ENCODE measurements at regions not wholly inside any gene's neighbourhood (a gene's known extent, or its start where the extent isn't known, plus 50 kb on each side); places are given as distances from the start of the nearest gene placed in this dataset.

GRCh38 chr18:70496353-70497294, 207.8 kb downstream of the SOCS6 start:
- H3K9me3 Mint-ChIP-seq: no peaks in the 10 kb centered on the region
- DNase-seq (no peak), ATAC-seq (no peak)
- no peak overlapping the region for H3K27ac ChIP-seq (ENCODE audit: low read depth, low read length)
- no peaks in the 10 kb centered on the region for H3K9me3 ChIP-seq (ENCODE audit: control insufficient read depth in 2 of 3, low read length in 3 of 3)
- peaks cover 0 to 10% (median 5%) of the 10 kb centered on the region in 7 donors for H3K4me1 Mint-ChIP-seq
- ChIA-PET POLR2A (no interaction called here), CTCF (interaction anchor here (0.6 to 0.9 kb wide), 2 partner anchors 32 to 402 kb away, joined by 3 to 4 read pairs; no protein-coding TSS in a partner anchor)
- peak overlapping the region in 1 of 9 donors; percentile 51 for H3K27ac Mint-ChIP-seq
- peaks cover 0 to 1% (median 0%) of the 10 kb centered on the region in 5 donors for H3K27me3 Mint-ChIP-seq
- no peaks in the 10 kb centered on the region for H3K36me3 ChIP-seq (ENCODE audit: control insufficient read depth in 2 of 3, insufficient read depth in 3 of 3, low read length in 3 of 3)
- intact Hi-C loops (cut with micrococcal nuclease): loop anchor here in 1 of 2 donors (10.0 kb wide), 1 partner anchor 818 kb away; no protein-coding TSS in a partner anchor
- H3K4me3 Mint-ChIP-seq: no peak overlapping the region
- no peaks in the 10 kb centered on the region for H3K4me1 ChIP-seq (ENCODE audit: control insufficient read depth in 2 of 2, insufficient read depth in 2 of 2, low read length in 2 of 2)
- H3K27me3 ChIP-seq (ENCODE audit: control insufficient read depth in 2 of 2, insufficient read depth in 2 of 2, low read length in 2 of 2): no peaks in the 10 kb centered on the region
- H3K36me3 Mint-ChIP-seq: no peaks in the 10 kb centered on the region
- no peak overlapping the region for H3K4me3 ChIP-seq (ENCODE audit: low read length)

GRCh38 chr18:70494524-70494923, 205.7 kb downstream of the SOCS6 start:
- Mint-ChIP-seq H3K27me3 (peaks cover 0 to 8% (median 0%) of the 10 kb centered on the region in 5 donors), H3K4me3 (no peak overlapping the region), H3K9me3 (no peaks in the 10 kb centered on the region), H3K4me1 (peaks cover 0 to 14% (median 8%) of the 10 kb centered on the region in 7 donors), H3K36me3 (no peaks in the 10 kb centered on the region), H3K27ac (peak overlapping the region in 3 of 9 donors; percentile 15 to 77 (median 25))
- ChIA-PET POLR2A (no interaction called here), CTCF (no interaction called here)
- intact Hi-C loops (cut with micrococcal nuclease): loop anchor here (5.0 to 10.0 kb wide), 5 partner anchors 103 to 1593 kb away; no protein-coding TSS in a partner anchor
- Histone ChIP-seq H3K27ac (ENCODE audit: low read depth, low read length) (no peak overlapping the region), H3K36me3 (ENCODE audit: control insufficient read depth in 2 of 3, insufficient read depth in 3 of 3, low read length in 3 of 3) (no peaks in the 10 kb centered on the region), H3K4me1 (ENCODE audit: control insufficient read depth in 2 of 2, insufficient read depth in 2 of 2, low read length in 2 of 2) (no peaks in the 10 kb centered on the region), H3K27me3 (ENCODE audit: control insufficient read depth in 2 of 2, insufficient read depth in 2 of 2, low read length in 2 of 2) (no peaks in the 10 kb centered on the region), H3K9me3 (ENCODE audit: control insufficient read depth in 2 of 3, low read length in 3 of 3) (no peaks in the 10 kb centered on the region), H3K4me3 (ENCODE audit: low read length) (no peak overlapping the region)
- DNase-seq (no peak), ATAC-seq (no peak)

DNA sequence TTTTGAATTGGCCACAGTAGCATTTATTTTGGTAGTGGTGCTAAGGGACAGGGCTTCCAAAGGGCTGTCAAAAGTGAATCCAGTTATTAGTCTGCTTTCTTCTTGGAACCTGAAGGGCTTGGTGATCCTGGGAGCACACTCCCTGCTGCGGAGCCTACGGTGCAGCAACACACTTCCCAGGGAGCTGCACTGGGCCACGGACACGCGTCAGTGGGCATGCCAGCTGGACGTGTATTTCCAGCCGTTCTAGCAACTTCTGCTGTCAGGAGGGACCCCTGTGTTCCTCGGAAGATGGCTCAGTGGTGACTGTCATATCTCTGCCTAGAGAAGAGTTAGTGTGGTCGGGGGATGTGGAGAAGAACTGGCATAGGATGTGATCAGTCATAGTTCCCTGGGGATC, 204.6 kb downstream of the SOCS6 start:
- Mint-ChIP-seq H3K4me3 (no peak overlapping the region), H3K9me3 (no peaks in the 10 kb centered on the region), H3K4me1 (peaks cover 0 to 14% (median 8%) of the 10 kb centered on the region in 7 donors), H3K36me3 (no peaks in the 10 kb centered on the region), H3K27me3 (peaks cover 0 to 8% (median 1%) of the 10 kb centered on the region in 5 donors), H3K27ac (peak overlapping the region in 4 of 9 donors; percentile 8 to 31 (median 18))
- no peaks in the 10 kb centered on the region for H3K36me3 ChIP-seq (ENCODE audit: control insufficient read depth in 2 of 3, insufficient read depth in 3 of 3, low read length in 3 of 3)
- ChIA-PET POLR2A (no interaction called here), CTCF (interaction anchor here (0.6 to 0.7 kb wide), 2 partner anchors 38 to 322 kb away, joined by 3 read pairs; no protein-coding TSS in a partner anchor)
- no peaks in the 10 kb centered on the region for H3K4me1 ChIP-seq (ENCODE audit: control insufficient read depth in 2 of 2, insufficient read depth in 2 of 2, low read length in 2 of 2)
- ATAC-seq (no peak), DNase-seq (no peak)
- intact Hi-C loops (cut with micrococcal nuclease): loop anchor here (5.0 to 10.0 kb wide), 5 partner anchors 104 to 1594 kb away; no protein-coding TSS in a partner anchor
- H3K27me3 ChIP-seq (ENCODE audit: control insufficient read depth in 2 of 2, insufficient read depth in 2 of 2, low read length in 2 of 2): no peaks in the 10 kb centered on the region
- no peaks in the 10 kb centered on the region for H3K9me3 ChIP-seq (ENCODE audit: control insufficient read depth in 2 of 3, low read length in 3 of 3)
- no peak overlapping the region for H3K27ac ChIP-seq (ENCODE audit: low read depth, low read length)
- H3K4me3 ChIP-seq (ENCODE audit: low read length): no peak overlapping the region

- intact Hi-C loops (cut with micrococcal nuclease): loop anchor here (2.0 to 10.0 kb wide), 6 partner anchors 105 to 1595 kb away; no protein-coding TSS in a partner anchor
- no peaks in the 10 kb centered on the region for H3K9me3 ChIP-seq (ENCODE audit: control insufficient read depth in 2 of 3, low read length in 3 of 3)
- Mint-ChIP-seq H3K9me3 (no peaks in the 10 kb centered on the region), H3K4me3 (no peak overlapping the region), H3K27ac (peak overlapping the region in 4 of 9 donors; percentile 31 to 59 (median 44)), H3K27me3 (peaks cover 0 to 10% (median 7%) of the 10 kb centered on the region in 5 donors), H3K4me1 (peaks cover 0 to 14% (median 8%) of the 10 kb centered on the region in 7 donors), H3K36me3 (no peaks in the 10 kb centered on the region)
- ChIA-PET CTCF (interaction anchor here (0.5 to 2.2 kb wide), 11 partner anchors 8 to 1509 kb away, joined by 3 to 11 read pairs (median 3); no protein-coding TSS in a partner anchor), POLR2A (interaction anchor here (0.8 kb wide), 1 partner anchor 129 kb away, joined by 3 read pairs; no protein-coding TSS in a partner anchor)
- no peak overlapping the region for H3K27ac ChIP-seq (ENCODE audit: low read depth, low read length)
- DNase-seq (peak in 7 of 9 donors; percentile 9 to 43 (median 25)), ATAC-seq (peak; percentile 68)
- no peaks in the 10 kb centered on the region for H3K4me1 ChIP-seq (ENCODE audit: control insufficient read depth in 2 of 2, insufficient read depth in 2 of 2, low read length in 2 of 2)
- H3K4me3 ChIP-seq (ENCODE audit: low read length): no peak overlapping the region
- H3K27me3 ChIP-seq (ENCODE audit: control insufficient read depth in 2 of 2, insufficient read depth in 2 of 2, low read length in 2 of 2): no peaks in the 10 kb centered on the region
- H3K36me3 ChIP-seq (ENCODE audit: control insufficient read depth in 2 of 3, insufficient read depth in 3 of 3, low read length in 3 of 3): no peaks in the 10 kb centered on the region
Observed at GRCh38 chr18:70491734-70492348, 203.0 kb downstream of the SOCS6 start.

DNA sequence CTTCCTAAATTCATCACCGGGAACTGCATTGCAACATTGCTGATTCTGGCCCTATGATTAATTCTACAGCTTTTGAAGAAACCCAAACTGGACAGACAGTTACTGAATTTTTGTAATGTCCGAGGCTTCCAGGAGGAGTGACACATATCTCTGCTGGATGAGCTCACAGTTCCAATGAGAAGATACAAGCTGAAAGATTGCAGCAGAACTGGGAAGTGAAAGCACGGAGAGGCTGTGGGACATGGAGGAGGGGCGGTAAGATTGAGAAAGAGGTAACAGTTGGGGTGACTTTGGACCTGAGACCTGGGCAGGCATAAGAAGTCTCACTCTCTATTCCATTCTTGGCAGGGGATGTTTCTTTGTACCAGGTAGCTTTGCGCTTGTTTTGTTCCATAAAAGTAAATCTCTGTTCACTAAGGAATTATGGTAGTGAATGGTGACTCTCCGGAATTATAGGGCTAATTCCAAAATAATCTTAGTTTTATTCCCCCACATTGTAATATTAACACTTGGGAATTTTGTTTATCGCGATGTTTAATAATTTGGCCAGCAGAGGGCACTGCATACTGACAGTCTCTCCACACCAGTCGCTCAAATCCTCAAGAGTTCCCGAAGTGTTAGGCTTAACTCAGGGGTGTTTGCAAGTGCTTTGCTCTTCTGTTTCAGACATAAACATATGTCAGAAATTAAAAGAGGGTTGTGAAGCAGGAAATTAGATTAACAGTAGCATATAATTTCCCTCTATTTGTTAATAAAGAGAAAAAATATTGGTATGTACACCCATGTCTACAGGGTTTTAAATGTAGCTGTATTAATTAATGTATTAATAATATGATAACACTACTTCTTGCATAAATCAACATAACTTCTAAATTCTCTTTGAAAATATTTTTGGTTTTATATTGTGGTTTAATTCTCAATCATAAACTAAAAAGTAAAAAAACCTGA, 201.4 kb downstream of the SOCS6 start:
- Mint-ChIP-seq H3K4me1 (peaks cover 0 to 14% (median 8%) of the 10 kb centered on the region in 7 donors), H3K27ac (no peak overlapping the region), H3K36me3 (no peaks in the 10 kb centered on the region), H3K4me3 (no peak overlapping the region), H3K27me3 (peaks cover 0 to 13% (median 8%) of the 10 kb centered on the region in 5 donors), H3K9me3 (no peaks in the 10 kb centered on the region)
- peak; percentile 78 for ATAC-seq
- H3K36me3 ChIP-seq (ENCODE audit: control insufficient read depth in 2 of 3, insufficient read depth in 3 of 3, low read length in 3 of 3): no peaks in the 10 kb centered on the region
- H3K9me3 ChIP-seq (ENCODE audit: control insufficient read depth in 2 of 3, low read length in 3 of 3): no peaks in the 10 kb centered on the region
- ChIA-PET POLR2A (interaction anchor here (0.7 kb wide), 1 partner anchor 272 kb away, joined by 4 read pairs; no protein-coding TSS in a partner anchor), CTCF (interaction anchor here (0.7 to 2.2 kb wide), 12 partner anchors 8 to 1296 kb away, joined by 3 to 11 read pairs (median 4); no protein-coding TSS in a partner anchor)
- no peak overlapping the region for H3K27ac ChIP-seq (ENCODE audit: low read depth, low read length)
- no peaks in the 10 kb centered on the region for H3K4me1 ChIP-seq (ENCODE audit: control insufficient read depth in 2 of 2, insufficient read depth in 2 of 2, low read length in 2 of 2)
- intact Hi-C loops (cut with micrococcal nuclease): loop anchor here (1.0 to 10.0 kb wide), 9 partner anchors 107 to 1597 kb away; no protein-coding TSS in a partner anchor
- peak in 7 of 9 donors; percentile 12 to 58 (median 48) for DNase-seq
- H3K27me3 ChIP-seq (ENCODE audit: control insufficient read depth in 2 of 2, insufficient read depth in 2 of 2, low read length in 2 of 2): no peaks in the 10 kb centered on the region
- H3K4me3 ChIP-seq (ENCODE audit: low read length): no peak overlapping the region

Measured in naive thymus-derived CD4-positive, alpha-beta T cell (primary cell).